ENCODE measurements at regions not wholly inside any gene's neighbourhood (a gene's known extent, or its start where the extent isn't known, plus 50 kb on each side); places are given as distances from the start of the nearest gene placed in this dataset.

GRCh38 chr15:38658431-38658830, 93.8 kb upstream of the RASGRP1 start:
- peaks cover 11 to 13% of the 10 kb centered on the region in 2 experiments for H3K27me3 ChIP-seq (ENCODE audit: control insufficient read depth in 2 of 2, insufficient read depth in 2 of 2, low read length in 2 of 2)
- CTCF ChIA-PET: interaction anchor here (1.3 to 2.5 kb wide), 4 partner anchors 10 to 219 kb away, joined by 3 to 12 read pairs (median 6); no protein-coding TSS in a partner anchor
- intact Hi-C loops (cut with micrococcal nuclease) (no loop called here), dilution Hi-C loops (cut with MboI; ENCODE audit: extremely low pct_ligation_motif_present, low sequenced_read_pairs) (no loop called here)
- H3K79me2 ChIP-seq (ENCODE audit: control insufficient read depth, insufficient read depth, low read length): no peaks in the 10 kb centered on the region
- H4K20me1 ChIP-seq (replicated peaks; ENCODE audit: control insufficient read depth, extremely low read depth, insufficient read depth, low read length): no peaks in the 10 kb centered on the region
- H3K4me1 ChIP-seq (ENCODE audit: control insufficient read depth, extremely low read depth, insufficient read depth, low read length): no peaks in the 10 kb centered on the region
- no peak overlapping the region for H3K4me2 ChIP-seq (ENCODE audit: insufficient read depth, low read length)
- H3K4me3 ChIP-seq (replicated peaks in 1 of 3; ENCODE audit: insufficient read depth in 1 of 3, low read depth in 1 of 3, low read length in 3 of 3): no peak overlapping the region
- no TSS peak for BruUV-seq (replicated peaks)
- H3K9ac ChIP-seq (replicated peaks; ENCODE audit: extremely low read depth, insufficient read depth, low read length): no peak overlapping the region
- FAIRE-seq (no peak), DNase-seq (ENCODE audit: low read depth, low spot score) (no peak)
- H2AFZ ChIP-seq (ENCODE audit: low read depth, low read length): no peak overlapping the region
- H3K27ac ChIP-seq (ENCODE audit: insufficient read depth, low read depth, low read length): no peak overlapping the region
- TF ChIP-seq JUN (IDR thresholded peaks at IDR 0.05; ENCODE audit: borderline replicate concordance, insufficient read depth, insufficient read length, low read depth): no peak
- no peak for TF ChIP-seq EZH2 (IDR thresholded peaks at IDR 0.05; ENCODE audit: borderline replicate concordance, low read depth, low read length, severe bottlenecking)
- TF ChIP-seq, protein P1, sequence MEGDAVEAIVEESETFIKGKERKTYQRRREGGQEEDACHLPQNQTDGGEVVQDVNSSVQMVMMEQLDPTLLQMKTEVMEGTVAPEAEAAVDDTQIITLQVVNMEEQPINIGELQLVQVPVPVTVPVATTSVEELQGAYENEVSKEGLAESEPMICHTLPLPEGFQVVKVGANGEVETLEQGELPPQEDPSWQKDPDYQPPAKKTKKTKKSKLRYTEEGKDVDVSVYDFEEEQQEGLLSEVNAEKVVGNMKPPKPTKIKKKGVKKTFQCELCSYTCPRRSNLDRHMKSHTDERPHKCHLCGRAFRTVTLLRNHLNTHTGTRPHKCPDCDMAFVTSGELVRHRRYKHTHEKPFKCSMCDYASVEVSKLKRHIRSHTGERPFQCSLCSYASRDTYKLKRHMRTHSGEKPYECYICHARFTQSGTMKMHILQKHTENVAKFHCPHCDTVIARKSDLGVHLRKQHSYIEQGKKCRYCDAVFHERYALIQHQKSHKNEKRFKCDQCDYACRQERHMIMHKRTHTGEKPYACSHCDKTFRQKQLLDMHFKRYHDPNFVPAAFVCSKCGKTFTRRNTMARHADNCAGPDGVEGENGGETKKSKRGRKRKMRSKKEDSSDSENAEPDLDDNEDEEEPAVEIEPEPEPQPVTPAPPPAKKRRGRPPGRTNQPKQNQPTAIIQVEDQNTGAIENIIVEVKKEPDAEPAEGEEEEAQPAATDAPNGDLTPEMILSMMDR (IDR thresholded peaks at IDR 0.05; ENCODE audit: extremely low read depth in 1 of 2, insufficient read depth in 1 of 2, low read depth in 1 of 2, low read length in 2 of 2): no peak
- TF ChIP-seq MYC (IDR thresholded peaks at IDR 0.05; ENCODE audit: low read depth, low read length): no peak
- TF ChIP-seq MAX (IDR thresholded peaks at IDR 0.05; ENCODE audit: insufficient read depth, insufficient read length): no peak
- no peak for TF ChIP-seq GATA2 (IDR thresholded peaks at IDR 0.05; ENCODE audit: insufficient read depth, insufficient read length, low read depth, low read length)
- no peak for TF ChIP-seq POLR2AphosphoS5 (IDR thresholded peaks at IDR 0.05; ENCODE audit: insufficient read depth, low read depth, low read length)
- no peak for TF ChIP-seq FOS (IDR thresholded peaks at IDR 0.05; ENCODE audit: borderline replicate concordance, insufficient read depth, low read length)
- TF ChIP-seq POLR2A (IDR thresholded peaks at IDR 0.05; ENCODE audit: low read depth, low read length): no peak
- no peaks in the 10 kb centered on the region for H3K36me3 ChIP-seq (ENCODE audit: control insufficient read depth in 2 of 2, extremely low read depth in 1 of 2, insufficient read depth in 2 of 2, low read length in 2 of 2)
- no peaks in the 10 kb centered on the region for H3K9me1 ChIP-seq (replicated peaks; ENCODE audit: control insufficient read depth, extremely low read depth, insufficient read depth, low read length)
- H3K9me3 ChIP-seq (replicated peaks; ENCODE audit: control insufficient read depth, insufficient read depth, low read length): no peaks in the 10 kb centered on the region
- POLR2A ChIA-PET: interaction anchor here (0.6 kb wide), 1 partner anchor 207 kb away, joined by 3 read pairs; no protein-coding TSS in a partner anchor

All from endothelial cell of umbilical vein (primary cell).